ENCODE measurements at regions not wholly inside any gene's neighbourhood (a gene's known extent, or its start where the extent isn't known, plus 50 kb on each side); places are given as distances from the start of the nearest gene placed in this dataset.
"Not testable (repeated sequence)": the region's sequence is repeated elsewhere in the genome, so short reads cannot be mapped to it uniquely, and the experiment has no call there.

DNA sequence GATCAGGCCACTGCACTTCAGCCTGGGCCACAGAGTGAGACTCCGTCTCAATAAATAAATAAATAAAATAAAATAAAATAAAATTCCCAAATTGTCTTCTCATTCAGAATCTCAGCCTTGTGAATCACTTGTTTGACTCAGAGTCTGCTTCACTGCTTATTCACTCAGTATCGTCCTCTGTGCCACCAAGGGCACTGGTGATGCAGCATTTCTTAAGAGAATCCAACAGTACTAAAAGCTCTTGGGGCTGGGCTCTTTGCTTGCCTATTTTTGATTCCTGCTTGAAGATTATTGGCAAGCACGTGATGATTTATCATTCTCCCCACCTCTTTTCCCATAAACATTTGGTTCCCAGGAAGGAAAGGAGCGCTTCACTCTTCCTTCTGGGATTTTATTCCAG, 54.8 kb upstream of the HMGB1 start:
- DNase-seq (ENCODE audit: insufficient read length, low spot score) (no peak), FAIRE-seq (no peak)

DNA sequence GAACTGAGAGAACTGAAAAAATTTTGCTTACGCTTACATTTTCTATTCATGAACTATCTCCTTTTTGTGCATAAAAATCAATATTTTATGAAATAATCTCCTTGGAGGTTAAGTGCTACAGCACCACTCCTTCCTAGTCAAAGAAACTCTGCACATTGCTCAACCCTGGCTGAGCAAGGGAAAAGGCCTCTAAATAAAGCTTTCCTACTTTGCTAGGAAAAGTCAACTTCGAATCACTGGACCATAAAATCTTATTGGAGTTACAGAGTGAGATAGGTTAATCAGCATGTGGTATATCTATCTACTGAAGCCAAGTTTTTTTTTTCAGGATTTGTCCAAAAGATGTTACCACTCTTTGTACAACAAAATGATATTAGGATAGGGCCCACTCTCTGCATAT, 57.5 kb upstream of the HMGB1 start:
- no peak for DNase-seq (ENCODE audit: insufficient read length, low spot score)
- no peak for FAIRE-seq

DNA sequence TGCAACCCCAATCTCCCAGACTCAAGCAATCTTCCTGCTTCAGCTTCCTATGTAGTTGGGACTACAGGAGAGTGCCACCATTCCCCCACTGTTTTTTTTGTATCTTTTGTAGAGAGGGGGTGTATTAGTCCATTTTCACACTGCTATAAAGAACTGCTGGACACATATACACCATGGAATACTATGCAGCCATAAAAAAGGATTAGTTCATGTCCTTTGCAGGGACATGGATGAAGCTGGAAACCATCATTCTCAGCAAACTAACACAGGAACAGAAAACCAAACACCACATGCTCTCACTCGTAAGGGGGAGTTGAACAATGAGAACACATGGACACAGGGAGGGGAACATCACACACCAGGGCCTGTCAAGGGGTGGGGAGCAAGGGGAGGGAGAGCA, 58.1 kb upstream of the HMGB1 start:
- FAIRE-seq; DNase-seq (ENCODE audit: insufficient read length, low spot score): not testable (repeated sequence)

DNA sequence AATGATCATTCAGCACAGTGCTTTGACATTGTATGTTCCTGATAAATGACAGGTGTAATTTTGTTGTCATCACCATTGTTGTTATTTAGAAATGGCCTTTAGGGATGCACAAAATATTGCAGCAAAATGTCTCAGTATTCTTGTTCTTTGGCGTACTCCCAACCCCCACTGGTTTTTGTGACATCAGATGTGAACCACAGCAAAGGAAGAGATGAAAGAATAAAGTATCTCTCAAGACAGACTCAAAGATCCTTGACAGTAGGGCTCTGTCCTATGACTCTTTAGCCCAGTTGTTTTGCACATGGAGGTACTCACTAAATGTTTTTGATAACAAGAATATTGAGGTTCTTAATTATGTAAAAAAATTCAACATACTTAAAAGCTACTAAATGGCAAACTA, 59.5 kb upstream of the HMGB1 start:
- FAIRE-seq; DNase-seq (ENCODE audit: insufficient read length, low spot score): not testable (repeated sequence)

DNA sequence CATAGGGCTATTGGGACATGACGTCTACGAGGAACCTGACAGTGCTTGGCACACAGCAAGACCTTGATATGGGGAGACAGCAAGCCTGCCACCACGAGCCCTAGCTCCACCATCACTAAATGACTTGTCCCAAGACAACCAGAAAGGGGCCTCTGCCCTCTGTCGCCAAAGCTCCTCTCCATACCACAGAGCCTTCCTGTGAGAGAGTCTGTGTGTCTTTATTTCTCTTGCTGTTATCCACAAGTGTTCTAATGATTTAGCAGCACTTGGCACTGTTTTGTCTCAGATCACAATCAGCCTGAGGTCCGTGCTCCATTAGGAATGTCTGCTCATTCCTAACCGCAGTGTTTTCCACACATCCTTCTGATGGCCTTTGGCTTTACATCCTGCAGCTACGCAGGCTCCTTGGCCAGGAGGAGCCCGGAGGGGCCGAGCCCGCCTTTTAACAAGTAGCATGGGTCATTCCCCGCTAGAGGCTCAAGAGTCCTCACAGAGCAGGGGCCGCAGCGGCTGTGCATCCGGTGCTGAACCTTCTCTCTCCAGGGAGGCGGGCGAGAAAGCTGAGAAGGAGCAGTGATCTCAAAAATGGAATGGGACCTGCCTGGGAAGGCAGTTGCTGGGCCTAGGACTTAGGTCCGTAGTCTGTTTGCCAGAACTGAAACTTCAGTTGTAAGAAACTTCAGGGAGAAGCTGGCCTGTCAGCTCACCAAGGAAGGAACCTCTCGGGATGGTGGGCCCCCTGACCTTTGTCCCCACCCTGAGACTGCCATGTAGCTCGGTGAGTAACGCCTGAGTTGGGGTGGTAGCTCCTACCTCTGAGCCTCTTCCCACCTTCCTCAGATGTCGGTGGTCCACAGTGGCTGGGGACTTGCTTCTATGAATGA, 61.1 kb upstream of the HMGB1 start:
- FAIRE-seq (no peak), DNase-seq (ENCODE audit: insufficient read length, low spot score) (no peak)

DNA sequence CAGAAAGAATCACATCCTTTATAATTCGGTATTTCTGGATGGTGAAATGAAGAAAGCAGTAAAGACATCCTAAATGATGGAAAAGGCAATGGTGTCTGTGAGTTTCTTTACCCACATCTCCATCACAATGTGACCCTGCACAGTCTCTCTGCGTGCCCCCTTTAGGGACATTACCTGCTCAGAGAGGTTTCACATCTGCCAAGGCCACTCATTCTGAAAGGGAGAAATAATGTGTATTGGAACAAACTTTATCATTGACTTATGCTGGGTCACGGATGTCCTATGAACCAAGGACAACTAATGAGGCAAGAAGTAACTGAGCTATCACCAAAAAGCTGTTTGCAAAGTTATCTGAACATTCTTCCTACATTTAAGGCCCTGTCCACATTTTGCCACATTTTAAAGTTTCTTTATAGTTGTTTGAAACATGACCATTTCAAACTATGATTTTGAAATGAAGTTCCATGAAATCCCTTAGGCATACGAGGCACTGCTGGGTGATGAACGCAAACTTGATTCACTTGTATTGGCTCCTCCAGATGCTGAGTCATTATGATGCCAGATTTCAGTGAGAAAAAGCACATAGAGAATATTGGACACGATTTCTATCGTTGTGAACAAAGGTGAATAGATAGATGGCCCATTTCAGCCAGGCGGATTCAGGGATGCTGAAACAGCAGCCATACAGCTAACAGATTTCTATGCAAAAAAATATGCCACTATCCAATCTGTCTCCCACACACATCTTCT, 63.5 kb upstream of the HMGB1 start:
- DNase-seq (ENCODE audit: insufficient read length, low spot score) = no peak
- no peak for FAIRE-seq

DNA sequence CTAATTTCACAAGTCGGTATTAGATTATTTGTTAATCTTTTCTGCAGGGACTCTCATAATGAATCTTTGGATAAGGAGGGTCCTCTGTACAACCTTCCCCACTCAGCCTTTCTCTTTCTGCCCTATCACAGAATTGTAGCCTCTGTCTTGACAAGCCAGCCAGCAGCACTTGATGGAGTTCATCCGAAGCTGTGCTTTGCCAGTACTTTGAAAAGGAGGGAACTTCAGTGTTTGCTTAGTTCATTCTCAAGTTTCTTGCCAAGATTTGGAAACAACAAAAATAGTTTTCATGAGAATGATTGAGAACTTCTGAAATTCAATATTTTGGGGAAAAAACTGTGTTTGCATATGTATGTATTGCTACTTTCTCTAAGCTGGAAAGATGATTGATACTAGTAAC, 69.3 kb upstream of the HMGB1 start:
- FAIRE-seq (no peak), DNase-seq (ENCODE audit: insufficient read length, low spot score) (no peak)

DNA sequence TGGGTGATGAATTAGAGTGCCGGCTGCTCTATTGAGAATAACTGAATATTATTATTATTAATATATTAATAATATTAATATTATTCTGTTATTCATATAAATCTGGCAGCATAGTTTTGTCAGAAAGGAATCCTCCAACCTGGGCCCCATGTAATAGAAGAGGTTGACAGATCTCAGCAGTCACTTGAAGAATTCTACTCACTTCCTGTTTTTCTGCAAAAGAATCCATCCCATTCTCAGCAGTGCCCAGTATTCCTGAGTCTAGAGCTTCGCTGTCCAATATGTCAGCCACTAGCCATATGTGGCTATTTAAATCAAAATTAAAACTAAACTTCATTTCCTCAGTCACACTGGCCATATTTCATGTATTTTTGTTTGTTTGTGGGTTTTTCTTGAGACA, 72.4 kb upstream of the USPL1 start:
- no peak for FAIRE-seq
- DNase-seq (ENCODE audit: insufficient read length, low spot score) = no peak

DNA sequence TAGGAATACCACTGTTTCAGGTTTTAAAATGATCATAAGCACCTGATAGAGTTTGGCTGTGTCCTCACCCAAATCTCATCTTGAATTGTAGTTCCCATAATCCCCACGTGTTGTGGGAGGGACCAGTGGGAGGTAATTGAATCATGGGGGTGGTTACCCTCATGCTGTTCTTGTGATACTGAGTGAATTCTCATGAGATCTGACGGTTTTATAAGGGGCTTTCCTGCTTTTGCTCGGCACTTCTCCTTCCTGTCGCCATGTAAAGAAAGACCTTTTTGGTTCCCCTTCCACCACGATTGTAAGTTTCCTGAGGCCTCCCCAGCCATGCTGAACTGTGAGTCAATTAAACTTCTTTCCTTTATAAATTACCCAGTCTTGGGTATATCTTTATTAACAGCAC, 69.7 kb upstream of the USPL1 start:
- not testable (repeated sequence) for FAIRE-seq; DNase-seq (ENCODE audit: insufficient read length, low spot score)

DNA sequence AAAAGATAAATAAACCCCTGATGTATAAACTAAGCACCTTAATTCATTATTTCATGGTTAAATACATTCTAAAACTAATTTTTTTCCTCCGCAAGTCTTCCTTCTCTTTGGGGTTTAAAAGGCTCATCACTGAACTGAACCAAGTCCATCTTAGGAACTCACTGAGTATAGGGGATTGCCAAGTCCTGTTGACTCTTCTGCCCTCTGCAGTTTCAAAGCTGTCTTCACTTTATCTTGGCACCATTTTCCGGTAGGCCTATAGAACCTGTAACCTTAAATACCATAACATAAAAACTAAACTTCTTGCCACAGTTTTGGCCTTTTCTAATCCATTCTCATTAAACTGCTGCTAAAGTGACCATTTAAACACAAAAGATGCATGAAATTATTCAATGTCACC, 66.5 kb upstream of the USPL1 start:
- FAIRE-seq (no peak), DNase-seq (ENCODE audit: insufficient read length, low spot score) (peak; percentile 20)

DNA sequence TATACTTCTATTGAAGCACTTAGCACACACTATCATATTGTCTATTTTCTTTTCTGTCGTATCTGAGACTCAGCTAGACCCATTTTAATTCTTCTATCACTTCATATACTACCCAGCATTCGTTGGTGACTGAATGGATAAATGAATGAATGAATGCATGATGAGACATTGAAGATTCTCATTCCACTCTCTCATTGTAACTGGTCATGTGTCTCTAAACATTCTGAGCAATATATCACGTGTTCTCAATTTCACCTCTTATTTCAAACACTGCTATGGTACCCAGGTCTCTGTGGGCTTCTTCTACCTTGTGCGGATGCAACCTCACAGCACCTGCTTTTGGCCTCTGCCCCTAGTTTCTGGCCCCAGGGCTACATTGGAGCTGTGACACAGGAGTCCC, 65.2 kb upstream of the USPL1 start:
- DNase-seq (ENCODE audit: insufficient read length, low spot score) (no peak), FAIRE-seq (no peak)

DNA sequence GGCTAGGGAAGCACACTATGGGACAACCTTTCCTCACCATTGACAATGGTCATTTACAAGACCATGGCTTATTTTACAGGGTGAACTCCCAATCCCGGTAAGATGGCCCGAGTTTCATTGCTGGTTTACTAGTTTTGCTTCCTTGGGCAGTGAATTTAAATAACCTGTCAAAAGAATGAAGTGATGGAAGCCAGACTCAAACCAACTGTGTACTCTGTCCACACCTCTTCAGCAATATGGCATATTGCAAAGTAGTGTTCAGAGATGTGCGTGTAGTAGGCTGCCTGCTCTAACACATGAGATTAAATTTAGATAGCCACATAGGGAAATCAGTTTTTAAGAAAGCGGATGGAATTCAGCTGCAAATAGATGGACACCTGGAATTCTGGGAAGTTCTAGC, 58.4 kb upstream of the USPL1 start:
- FAIRE-seq (no peak), DNase-seq (ENCODE audit: insufficient read length, low spot score) (no peak)

DNA sequence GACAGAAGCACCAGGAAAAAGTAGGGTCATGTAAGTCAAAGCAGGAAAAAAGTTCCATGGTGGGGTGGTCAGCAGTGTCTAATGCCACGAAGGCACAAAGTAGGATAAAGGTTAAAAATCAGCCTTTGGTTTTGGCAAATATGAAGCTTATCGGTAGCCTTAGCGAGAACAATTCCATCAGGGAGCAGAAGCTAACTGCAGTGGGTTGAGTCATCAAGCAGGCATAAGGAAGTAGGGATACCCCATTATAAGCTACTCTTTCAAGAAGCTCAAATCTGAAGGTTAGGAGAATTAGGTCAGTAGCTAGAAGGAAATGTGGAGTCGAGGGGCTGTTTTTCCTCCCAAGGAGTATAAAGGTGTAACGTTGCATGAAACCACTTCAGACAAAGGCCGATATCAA, 57.5 kb upstream of the USPL1 start:
- FAIRE-seq = no peak
- DNase-seq (ENCODE audit: insufficient read length, low spot score) = no peak

DNA sequence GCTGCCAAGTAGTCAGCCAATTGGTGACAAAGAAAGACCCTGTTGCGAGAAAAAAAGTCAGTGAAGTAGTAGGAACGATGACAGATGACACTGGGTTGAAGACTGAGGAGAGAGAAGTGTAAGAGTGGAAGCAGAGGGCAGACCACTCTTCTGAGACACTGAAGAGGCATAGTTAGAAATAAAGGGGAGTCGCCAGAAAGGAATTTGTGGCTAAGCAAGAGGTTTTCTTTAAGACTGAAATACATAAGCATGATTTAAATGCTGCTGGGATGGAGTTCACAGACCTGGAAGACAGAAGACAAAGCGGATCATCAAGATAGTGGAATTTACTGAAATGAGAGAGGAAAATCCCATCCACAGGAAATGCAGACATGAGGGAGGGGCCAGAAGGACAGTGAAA, 56.2 kb upstream of the USPL1 start:
- DNase-seq (ENCODE audit: insufficient read length, low spot score) (no peak), FAIRE-seq (no peak)

DNA sequence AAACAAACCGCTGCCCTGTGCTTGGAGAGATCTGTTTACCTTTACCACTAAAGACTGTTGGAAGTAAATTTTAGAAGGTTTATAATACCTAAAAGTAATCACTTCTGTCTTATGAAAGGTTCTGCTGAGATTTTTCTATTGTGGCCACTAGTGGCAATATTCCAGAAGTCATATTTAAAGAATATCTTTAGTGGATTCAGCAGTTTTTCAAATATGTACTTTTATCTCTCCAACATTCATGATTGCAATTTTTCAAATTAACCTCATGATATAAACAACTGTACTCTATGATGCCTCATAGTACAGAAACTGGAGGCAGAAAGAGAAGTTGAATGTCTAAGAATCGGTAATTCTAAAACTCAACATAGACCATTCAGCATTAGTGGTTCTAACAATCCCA, 53.2 kb upstream of the USPL1 start:
- no peak for DNase-seq (ENCODE audit: insufficient read length, low spot score)

DNA sequence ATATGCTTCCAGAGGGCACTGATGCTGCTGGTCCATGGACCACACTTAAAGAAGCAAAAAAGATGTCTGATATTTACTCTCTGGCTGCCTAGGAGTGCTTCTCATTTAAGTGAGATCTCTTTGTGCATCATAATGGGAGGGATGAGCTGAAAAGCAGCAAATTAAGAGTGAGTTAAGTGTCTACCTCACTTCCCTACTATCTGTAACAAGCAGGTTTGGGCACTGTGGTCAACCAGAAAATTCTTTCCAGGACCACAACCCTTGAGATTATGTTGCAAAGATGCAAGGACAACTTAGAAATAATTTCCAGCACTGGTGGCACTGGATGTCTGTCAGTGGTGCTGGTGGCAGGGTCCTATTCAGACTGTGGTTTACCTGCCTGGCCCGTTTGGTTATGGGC, 52.1 kb upstream of the USPL1 start:
- no peak for FAIRE-seq

More for the DNA sequence above, 53.2 kb upstream of the USPL1 start:
- no peak for FAIRE-seq

DNA sequence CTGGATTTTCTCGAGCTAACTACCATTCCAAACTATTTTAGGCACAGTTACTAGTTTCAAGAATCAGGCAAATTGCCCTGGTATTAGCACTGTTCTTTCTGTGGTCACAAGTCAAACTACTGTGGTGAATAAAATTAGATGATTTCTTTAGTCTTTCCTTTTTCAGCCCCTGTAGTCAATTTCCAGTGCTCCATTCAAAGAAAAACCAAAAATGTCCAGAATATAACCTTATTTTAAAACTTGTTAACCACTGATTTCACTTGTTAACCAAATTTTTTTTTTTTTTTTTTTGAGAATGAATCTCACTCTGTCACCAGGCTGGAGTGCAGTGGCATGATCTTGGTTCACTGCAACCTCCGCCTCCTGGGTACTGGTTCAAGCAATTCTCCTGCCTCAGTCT, 50.6 kb upstream of the USPL1 start:
- FAIRE-seq (no peak), DNase-seq (ENCODE audit: insufficient read length, low spot score) (no peak)

More for the DNA sequence above, 52.1 kb upstream of the USPL1 start:
- no peak for DNase-seq (ENCODE audit: insufficient read length, low spot score)

Data from HTR-8/SVneo (cell line).